ENCODE measurements at regions not wholly inside any gene's neighbourhood (a gene's known extent, or its start where the extent isn't known, plus 50 kb on each side); places are given as distances from the start of the nearest gene placed in this dataset.

DNA sequence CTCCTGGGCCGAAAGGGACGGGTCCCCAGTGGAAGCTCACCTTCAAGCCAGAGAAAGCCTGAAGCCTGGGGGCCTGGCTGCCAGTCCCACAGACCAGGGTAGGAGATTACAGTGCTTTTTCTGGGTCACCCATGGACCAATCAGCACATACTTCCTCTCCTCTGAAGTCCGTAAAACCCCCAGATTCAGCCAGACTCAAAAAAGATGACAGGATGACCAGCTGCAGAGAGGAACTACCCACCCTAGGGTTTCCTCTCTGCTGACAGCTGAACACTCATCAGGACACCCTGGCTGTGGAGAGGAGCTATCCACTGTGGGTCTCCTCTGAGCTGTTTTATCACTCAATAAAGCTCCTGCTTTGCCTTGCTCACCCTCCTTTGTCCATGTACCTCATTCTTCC, 78.0 kb downstream of the SAMD9 start:
- TF ChIP-seq ZBTB8A (tag by site-specific recombination; IDR thresholded peaks at IDR 0.05) = no peak
- TF ChIP-seq, protein P1, sequence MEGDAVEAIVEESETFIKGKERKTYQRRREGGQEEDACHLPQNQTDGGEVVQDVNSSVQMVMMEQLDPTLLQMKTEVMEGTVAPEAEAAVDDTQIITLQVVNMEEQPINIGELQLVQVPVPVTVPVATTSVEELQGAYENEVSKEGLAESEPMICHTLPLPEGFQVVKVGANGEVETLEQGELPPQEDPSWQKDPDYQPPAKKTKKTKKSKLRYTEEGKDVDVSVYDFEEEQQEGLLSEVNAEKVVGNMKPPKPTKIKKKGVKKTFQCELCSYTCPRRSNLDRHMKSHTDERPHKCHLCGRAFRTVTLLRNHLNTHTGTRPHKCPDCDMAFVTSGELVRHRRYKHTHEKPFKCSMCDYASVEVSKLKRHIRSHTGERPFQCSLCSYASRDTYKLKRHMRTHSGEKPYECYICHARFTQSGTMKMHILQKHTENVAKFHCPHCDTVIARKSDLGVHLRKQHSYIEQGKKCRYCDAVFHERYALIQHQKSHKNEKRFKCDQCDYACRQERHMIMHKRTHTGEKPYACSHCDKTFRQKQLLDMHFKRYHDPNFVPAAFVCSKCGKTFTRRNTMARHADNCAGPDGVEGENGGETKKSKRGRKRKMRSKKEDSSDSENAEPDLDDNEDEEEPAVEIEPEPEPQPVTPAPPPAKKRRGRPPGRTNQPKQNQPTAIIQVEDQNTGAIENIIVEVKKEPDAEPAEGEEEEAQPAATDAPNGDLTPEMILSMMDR (tag by site-specific recombination; IDR thresholded peaks at IDR 0.05) = no peak
- TF ChIP-seq ZNF426 (tag by site-specific recombination; IDR thresholded peaks at IDR 0.05) = no peak
- TF ChIP-seq, protein P2, sequence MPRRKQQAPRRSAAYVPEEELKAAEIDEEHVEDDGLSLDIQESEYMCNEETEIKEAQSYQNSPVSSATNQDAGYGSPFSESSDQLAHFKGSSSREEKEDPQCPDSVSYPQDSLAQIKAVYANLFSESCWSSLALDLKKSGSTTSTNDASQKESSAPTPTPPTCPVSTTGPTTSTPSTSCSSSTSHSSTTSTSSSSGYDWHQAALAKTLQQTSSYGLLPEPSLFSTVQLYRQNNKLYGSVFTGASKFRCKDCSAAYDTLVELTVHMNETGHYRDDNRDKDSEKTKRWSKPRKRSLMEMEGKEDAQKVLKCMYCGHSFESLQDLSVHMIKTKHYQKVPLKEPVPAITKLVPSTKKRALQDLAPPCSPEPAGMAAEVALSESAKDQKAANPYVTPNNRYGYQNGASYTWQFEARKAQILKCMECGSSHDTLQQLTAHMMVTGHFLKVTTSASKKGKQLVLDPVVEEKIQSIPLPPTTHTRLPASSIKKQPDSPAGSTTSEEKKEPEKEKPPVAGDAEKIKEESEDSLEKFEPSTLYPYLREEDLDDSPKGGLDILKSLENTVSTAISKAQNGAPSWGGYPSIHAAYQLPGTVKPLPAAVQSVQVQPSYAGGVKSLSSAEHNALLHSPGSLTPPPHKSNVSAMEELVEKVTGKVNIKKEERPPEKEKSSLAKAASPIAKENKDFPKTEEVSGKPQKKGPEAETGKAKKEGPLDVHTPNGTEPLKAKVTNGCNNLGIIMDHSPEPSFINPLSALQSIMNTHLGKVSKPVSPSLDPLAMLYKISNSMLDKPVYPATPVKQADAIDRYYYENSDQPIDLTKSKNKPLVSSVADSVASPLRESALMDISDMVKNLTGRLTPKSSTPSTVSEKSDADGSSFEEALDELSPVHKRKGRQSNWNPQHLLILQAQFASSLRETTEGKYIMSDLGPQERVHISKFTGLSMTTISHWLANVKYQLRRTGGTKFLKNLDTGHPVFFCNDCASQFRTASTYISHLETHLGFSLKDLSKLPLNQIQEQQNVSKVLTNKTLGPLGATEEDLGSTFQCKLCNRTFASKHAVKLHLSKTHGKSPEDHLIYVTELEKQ (tag by site-specific recombination; IDR thresholded peaks at IDR 0.05; ENCODE audit: borderline replicate concordance) = no peak
